ENCODE measurements at regions not wholly inside any gene's neighbourhood (a gene's known extent, or its start where the extent isn't known, plus 50 kb on each side); places are given as distances from the start of the nearest gene placed in this dataset.
"Not testable (repeated sequence)": the region's sequence is repeated elsewhere in the genome, so short reads cannot be mapped to it uniquely, and the experiment has no call there.

- no peak for DNase-seq
Measured at GRCh38 chr13:80029170-80029569, 311.8 kb downstream of the SPRY2 start.

GRCh38 chr13:80022146-80022545, 318.8 kb downstream of the SPRY2 start:
- no peak for DNase-seq

- DNase-seq = no peak
Measured at GRCh38 chr13:80012251-80012650, 328.7 kb downstream of the SPRY2 start.

GRCh38 chr13:80011448-80012212, 329.3 kb downstream of the SPRY2 start:
- DNase-seq = peak in 1 of 2 donors; percentile 27

- peak; percentile 32 to 89 for DNase-seq
Measured at GRCh38 chr13:80010846-80011245, 330.1 kb downstream of the SPRY2 start.

GRCh38 chr13:80010286-80010831, 330.6 kb downstream of the SPRY2 start:
- peak; percentile 62 to 72 for DNase-seq

- DNase-seq = peak in 1 of 2 donors; percentile 58
Measured at GRCh38 chr13:80009760-80010159, 331.2 kb downstream of the SPRY2 start.

- DNase-seq = no peak
Measured at GRCh38 chr13:80006940-80007339, 334.0 kb downstream of the SPRY2 start.

- DNase-seq = peak in 1 of 2 donors; percentile 48
Measured at GRCh38 chr13:80001510-80001842, 339.4 kb downstream of the SPRY2 start.

- no peak for DNase-seq
Measured at GRCh38 chr13:80000684-80001509, 340.0 kb downstream of the SPRY2 start.

- DNase-seq = no peak
Measured at GRCh38 chr13:79999601-80000000, 341.3 kb downstream of the SPRY2 start.

GRCh38 chr13:79998381-79998880, 342.5 kb downstream of the SPRY2 start:
- no peak for DNase-seq

GRCh38 chr13:79997244-79997643, 343.7 kb downstream of the SPRY2 start:
- DNase-seq = no peak

- peak in 1 of 2 donors; percentile 47 for DNase-seq
Measured at GRCh38 chr13:79995334-79995733, 345.6 kb downstream of the SPRY2 start.

GRCh38 chr13:79992111-79992510, 348.8 kb downstream of the SPRY2 start:
- no peak for DNase-seq

GRCh38 chr13:79990048-79990447, 350.9 kb downstream of the SPRY2 start:
- no peak for DNase-seq

- no peak for DNase-seq
Measured at GRCh38 chr13:79989217-79989661, 351.7 kb downstream of the SPRY2 start.

- no peak for DNase-seq
Measured at GRCh38 chr13:79988573-79988972, 352.4 kb downstream of the SPRY2 start.

- DNase-seq = no peak
Measured at GRCh38 chr13:79987761-79988160, 353.2 kb downstream of the SPRY2 start.

- DNase-seq = no peak
Measured at GRCh38 chr13:79987323-79987722, 353.6 kb downstream of the SPRY2 start.

- no peak for DNase-seq
Measured at GRCh38 chr13:79986890-79987289, 354.0 kb downstream of the SPRY2 start.

GRCh38 chr13:79974935-79975650, 365.8 kb downstream of the SPRY2 start:
- DNase-seq = not testable (repeated sequence)

- no peak for DNase-seq
Measured at GRCh38 chr13:79973533-79973963, 367.4 kb downstream of the SPRY2 start.
